Smooth muscle cell (in vitro differentiated cells): ENCODE measurements at regions not wholly inside any gene's neighbourhood (a gene's known extent, or its start where the extent isn't known, plus 50 kb on each side); places are given as distances from the start of the nearest gene placed in this dataset.

Experiments
- DNase-seq: peaks from one replicate; lab custom pipeline; 2025; ENCODE audit not compliant: unreplicated experiment; lab: John Stamatoyannopoulos, UW
- H2AFZ ChIP-seq: fragments of 200-600 bp; sonication (generic); 2 replicates; pipeline ENCODE4 v1.6.0; 2016; ENCODE audit warnings: antibody characterized with exemption, low read depth, mild to moderate bottlenecking
- H3F3A ChIP-seq: fragments of 200-600 bp; sonication (generic); 2 replicates; pipeline ENCODE4 v1.6.0; 2017; ENCODE audit warnings: antibody characterized with exemption, low read depth
- H3K27ac ChIP-seq: fragments of 200-600 bp; sonication (generic); 2 replicates; pipeline ENCODE4 v1.5.1; 2016; ENCODE audit warnings: low read depth, mild to moderate bottlenecking
- H3K27me3 ChIP-seq: fragments of 200-600 bp; sonication (generic); 2 replicates; pipeline ENCODE4 v1.6.1; 2016; ENCODE audit warnings: low read depth, mild to moderate bottlenecking
- H3K36me3 ChIP-seq: fragments of 200-600 bp; sonication (generic); 2 replicates; pipeline ENCODE4 v1.5.1; 2016; ENCODE audit warnings: low read depth
- H3K4me1 ChIP-seq: fragments of 200-600 bp; sonication (generic); 2 replicates; pipeline ENCODE4 v1.5.1; 2016; ENCODE audit warnings: low read depth
- H3K4me2 ChIP-seq: fragments of 200-600 bp; sonication (generic); 2 replicates; pipeline ENCODE4 v1.6.0; 2016; ENCODE audit warnings: mild to moderate bottlenecking
- H3K4me3 ChIP-seq: fragments of 200-600 bp; sonication (generic); 2 replicates; pipeline ENCODE4 v1.5.1; 2016; ENCODE audit warnings: mild to moderate bottlenecking
- H3K79me2 ChIP-seq: fragments of 200-600 bp; sonication (generic); 2 replicates; pipeline ENCODE4 v1.6.0; 2016; ENCODE audit warnings: low read depth, mild to moderate bottlenecking
- H3K9ac ChIP-seq: fragments of 200-600 bp; sonication (generic); 2 replicates; pipeline ENCODE4 v1.6.0; 2016; ENCODE audit warnings: low read depth
- H3K9me3 ChIP-seq: fragments of 200-600 bp; sonication (generic); replicated peaks from 2 replicates; pipeline ENCODE4 v1.5.1; 2016; ENCODE audit warnings: low read depth
- H4K20me1 ChIP-seq: fragments of 200-600 bp; sonication (generic); 2 replicates; pipeline ENCODE4 v1.6.0; 2016; ENCODE audit warnings: low read depth
- CTCF ChIP-seq: fragments of 200-600 bp; sonication (generic); IDR thresholded peaks from 2 replicates; pipeline ENCODE4 v1.5.1; 2017; ENCODE audit warnings: borderline replicate concordance, mild to moderate bottlenecking, antibody characterized with exemption; ENCODE audit not compliant: insufficient read depth, poor library complexity, severe bottlenecking
- WGBS: methylation state at CpG from one replicate; pipeline ENCODE4 v1.1.7; 2016; ENCODE audit warnings: low lambda C conversion rate; 5-methylcytosine and 5-hydroxymethylcytosine counted together

- 81% methylated on average over 2 of the region's 2 CpGs for WGBS
- no peak for TF ChIP-seq CTCF
- Histone ChIP-seq H3K9ac (no peak overlapping the region), H3K27ac (no peak overlapping the region), H4K20me1 (no peaks in the 10 kb centered on the region), H3K36me3 (no peaks in the 10 kb centered on the region), H3K27me3 (no peaks in the 10 kb centered on the region), H3F3A (no peaks in the 10 kb centered on the region), H2AFZ (no peak overlapping the region), H3K4me2 (no peak overlapping the region), H3K4me1 (no peaks in the 10 kb centered on the region), H3K79me2 (no peaks in the 10 kb centered on the region), H3K9me3 (no peaks in the 10 kb centered on the region), H3K4me3 (no peak overlapping the region)
- no peak for DNase-seq
These were observed 243.9 kb upstream of the GULP1 start for GRCh38 chr2:188047735-188048134.

- H3K4me3 ChIP-seq, result no peak overlapping the region
- no peaks in the 10 kb centered on the region for H3K9me3 ChIP-seq
- no peaks in the 10 kb centered on the region for H4K20me1 ChIP-seq
- H3K4me1 ChIP-seq, result no peaks in the 10 kb centered on the region
- H3K4me2 ChIP-seq, result no peak overlapping the region
- no peak for DNase-seq
- no peak overlapping the region for H2AFZ ChIP-seq
- H3F3A ChIP-seq, result no peaks in the 10 kb centered on the region
- no peak overlapping the region for H3K27ac ChIP-seq
- no peaks in the 10 kb centered on the region for H3K36me3 ChIP-seq
- no peak for TF ChIP-seq CTCF
- H3K27me3 ChIP-seq, result no peaks in the 10 kb centered on the region
- 82% methylated on average over 2 of the region's 2 CpGs for WGBS
- H3K79me2 ChIP-seq, result no peaks in the 10 kb centered on the region
- H3K9ac ChIP-seq, result no peak overlapping the region
These were observed 240.9 kb upstream of the GULP1 start for GRCh38 chr2:188050726-188051125.

GRCh38 chr2:188051706-188052105, 240.0 kb upstream of the GULP1 start:
- H3K36me3 ChIP-seq, result no peaks in the 10 kb centered on the region
- H3K27ac ChIP-seq, result no peak overlapping the region
- no peak overlapping the region for H3K9ac ChIP-seq
- H3K9me3 ChIP-seq, result no peaks in the 10 kb centered on the region
- DNase-seq, result no peak
- TF ChIP-seq CTCF, result no peak
- H3K79me2 ChIP-seq, result no peaks in the 10 kb centered on the region
- H3K27me3 ChIP-seq, result no peaks in the 10 kb centered on the region
- H4K20me1 ChIP-seq, result no peaks in the 10 kb centered on the region
- no peak overlapping the region for H3K4me2 ChIP-seq
- 92% methylated on average over 1 of the region's 1 CpG for WGBS
- H2AFZ ChIP-seq, result no peak overlapping the region
- no peaks in the 10 kb centered on the region for H3K4me1 ChIP-seq
- no peak overlapping the region for H3K4me3 ChIP-seq
- H3F3A ChIP-seq, result no peaks in the 10 kb centered on the region

GRCh38 chr2:188065386-188065785, 226.3 kb upstream of the GULP1 start:
- no peaks in the 10 kb centered on the region for H3F3A ChIP-seq
- no peak for TF ChIP-seq CTCF
- H3K27me3 ChIP-seq, result no peaks in the 10 kb centered on the region
- no peak overlapping the region for H3K4me2 ChIP-seq
- H4K20me1 ChIP-seq, result no peaks in the 10 kb centered on the region
- no peak for DNase-seq
- H2AFZ ChIP-seq, result no peak overlapping the region
- no peak overlapping the region for H3K27ac ChIP-seq
- 91% methylated on average over 6 of the region's 6 CpGs for WGBS
- H3K79me2 ChIP-seq, result no peaks in the 10 kb centered on the region
- no peak overlapping the region for H3K9ac ChIP-seq
- no peaks in the 10 kb centered on the region for H3K4me1 ChIP-seq
- H3K4me3 ChIP-seq, result no peak overlapping the region
- H3K9me3 ChIP-seq, result peaks cover 4% of the 10 kb centered on the region
- H3K36me3 ChIP-seq, result no peaks in the 10 kb centered on the region
